Suprapubic skin (tissue), 4 donors: ENCODE measurements at regions not wholly inside any gene's neighbourhood (a gene's known extent, or its start where the extent isn't known, plus 50 kb on each side); places are given as distances from the start of the nearest gene placed in this dataset.

Experiments
- EP300 ChIP-seq: sonication (generic); formaldehyde crosslinking; IDR thresholded peaks from one replicate; pipeline ENCODE4 v1.6.1; 2017; ENCODE audit warnings: antibody characterized with exemption
- POLR2A ChIP-seq, 2 donors: fragments of 450-650 bp; IDR thresholded peaks; one replicate each; pipeline ENCODE4 v1.6.1; 2017; ENCODE audit warnings: antibody characterized with exemption in 2 of 2, mild to moderate bottlenecking in 2 of 2, moderate library complexity in 2 of 2
- POLR2AphosphoS5 ChIP-seq, 3 donors: sonication (generic); formaldehyde crosslinking; IDR thresholded peaks; one replicate each; pipeline ENCODE4 v1.6.1; 2017; ENCODE audit warnings: antibody characterized with exemption in 3 of 3
- TF ChIP-seq, protein P1 (sequence below), 2 donors: fragments of 200-600 bp in 1 of 2; fragments of 450-650 bp in 1 of 2; sonication (generic) in 1 of 2; IDR thresholded peaks; one replicate each; pipeline ENCODE4 v1.5.1; 2016 to 2019; ENCODE audit warnings: antibody characterized with exemption in 2 of 2, mild to moderate bottlenecking in 1 of 2, moderate library complexity in 1 of 2

DNA sequence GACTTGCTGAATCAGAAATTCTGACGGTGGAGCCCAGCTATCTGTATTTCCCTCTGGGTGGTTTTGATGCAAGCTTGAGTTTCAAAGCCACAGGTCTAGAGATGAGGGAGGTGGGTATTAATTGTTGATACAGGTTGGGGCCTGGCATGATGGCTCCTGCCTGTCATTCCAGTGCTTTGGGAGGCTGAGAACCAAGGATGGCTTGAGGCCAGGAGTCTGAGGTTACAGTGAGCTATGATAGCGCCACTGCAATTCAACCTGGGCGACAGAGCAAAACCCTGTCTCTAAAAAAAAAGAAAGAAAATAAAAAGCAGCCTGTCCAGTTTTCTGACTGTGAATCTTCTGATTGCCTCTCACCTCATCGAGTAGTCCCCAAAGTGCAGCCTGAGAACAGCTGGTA lies 184.8 kb upstream of the SASH1 start:
- TF ChIP-seq, protein P1, sequence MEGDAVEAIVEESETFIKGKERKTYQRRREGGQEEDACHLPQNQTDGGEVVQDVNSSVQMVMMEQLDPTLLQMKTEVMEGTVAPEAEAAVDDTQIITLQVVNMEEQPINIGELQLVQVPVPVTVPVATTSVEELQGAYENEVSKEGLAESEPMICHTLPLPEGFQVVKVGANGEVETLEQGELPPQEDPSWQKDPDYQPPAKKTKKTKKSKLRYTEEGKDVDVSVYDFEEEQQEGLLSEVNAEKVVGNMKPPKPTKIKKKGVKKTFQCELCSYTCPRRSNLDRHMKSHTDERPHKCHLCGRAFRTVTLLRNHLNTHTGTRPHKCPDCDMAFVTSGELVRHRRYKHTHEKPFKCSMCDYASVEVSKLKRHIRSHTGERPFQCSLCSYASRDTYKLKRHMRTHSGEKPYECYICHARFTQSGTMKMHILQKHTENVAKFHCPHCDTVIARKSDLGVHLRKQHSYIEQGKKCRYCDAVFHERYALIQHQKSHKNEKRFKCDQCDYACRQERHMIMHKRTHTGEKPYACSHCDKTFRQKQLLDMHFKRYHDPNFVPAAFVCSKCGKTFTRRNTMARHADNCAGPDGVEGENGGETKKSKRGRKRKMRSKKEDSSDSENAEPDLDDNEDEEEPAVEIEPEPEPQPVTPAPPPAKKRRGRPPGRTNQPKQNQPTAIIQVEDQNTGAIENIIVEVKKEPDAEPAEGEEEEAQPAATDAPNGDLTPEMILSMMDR (IDR thresholded peaks at IDR 0.05), result no peak
- TF ChIP-seq POLR2AphosphoS5 (IDR thresholded peaks at IDR 0.05) (no peak), POLR2A (IDR thresholded peaks at IDR 0.05) (no peak), EP300 (no peak)
